Endothelial cell of umbilical vein (primary cell): ENCODE measurements at regions not wholly inside any gene's neighbourhood (a gene's known extent, or its start where the extent isn't known, plus 50 kb on each side); places are given as distances from the start of the nearest gene placed in this dataset.

Experiments used
- BruUV-seq: library from RNA; stranded (reverse); fragments of 400-500 nt; replicated peaks from 2 replicates; lab custom pipeline; 2021; lab: Mats Ljungman, UMichigan
- CTCF ChIA-PET: fragments of 300-600, 350-600 bp; sonication (Branson Sonifier 250); formaldehyde crosslinking; loops from one replicate; lab custom pipeline; 2021; ENCODE audit warnings: antibody characterized with exemption, inconsistent platforms; lab: Charles Lee
- POLR2A ChIA-PET: fragments of 300-600, 350-600 bp; sonication (Branson Sonifier 250); formaldehyde crosslinking; loops from one replicate; lab custom pipeline; 2021; ENCODE audit warnings: antibody characterized with exemption, inconsistent platforms; lab: Charles Lee
- DNase-seq: peaks from one replicate; pipeline ENCODE4 v3.0.0-alpha.2; 2011; ENCODE audit warnings: low read depth, low spot score
- FAIRE-seq: peaks from 2 replicates; lab custom pipeline; 2011; peaks lifted over from hg19 to GRCh38; lab: Jason Lieb, UNC
- H2AFZ ChIP-seq: 2 replicates; pipeline ENCODE4 v1.6.0; 2012; ENCODE audit warnings: low read depth, low read length, control low read depth, inconsistent platforms
- H3K27ac ChIP-seq: 2 replicates; pipeline ENCODE4 v1.5.1; 2011; ENCODE audit warnings: low read depth, mild to moderate bottlenecking, control low read depth, low read length, moderate library complexity; ENCODE audit not compliant: insufficient read depth
- H3K27me3 ChIP-seq, 2 experiments: 2 replicates each; pipeline versions ENCODE4 v1.6.0 to v1.6.1; 2011; ENCODE audit warnings: low read length in 2 of 2, mixed read lengths in 1 of 2; ENCODE audit not compliant: control insufficient read depth in 2 of 2, insufficient read depth in 2 of 2
- H3K36me3 ChIP-seq, 2 experiments: 2 replicates in 1 of 2; 3 replicates in 1 of 2; pipeline ENCODE4 v1.5.1; 2011; ENCODE audit warnings: low read length in 2 of 2, mild to moderate bottlenecking in 1 of 2, moderate library complexity in 1 of 2; ENCODE audit not compliant: control insufficient read depth in 2 of 2, insufficient read depth in 2 of 2; ENCODE audit errors: extremely low read depth in 1 of 2
- H3K4me1 ChIP-seq: 3 replicates; pipeline ENCODE4 v1.5.1; 2011; ENCODE audit warnings: mild to moderate bottlenecking, low read length; ENCODE audit not compliant: control insufficient read depth, insufficient read depth; ENCODE audit errors: extremely low read depth
- H3K4me2 ChIP-seq: 2 replicates; pipeline ENCODE4 v1.6.1; 2011; ENCODE audit warnings: low read length, control low read depth, mixed read lengths; ENCODE audit not compliant: insufficient read depth
- H3K4me3 ChIP-seq, 3 experiments: fragments of 200-600 bp in 1 of 3; sonication (generic), shearing (Covaris generic) in 1 of 3; replicated peaks in 1 of 3; 2 replicates each; pipeline ENCODE4 v1.5.1; 2011 to 2016; ENCODE audit warnings: control low read depth in 3 of 3, low read length in 3 of 3, mild to moderate bottlenecking in 2 of 3, inconsistent platforms in 1 of 3, low read depth in 1 of 3, moderate library complexity in 1 of 3; ENCODE audit not compliant: insufficient read depth in 1 of 3
- H3K79me2 ChIP-seq: 2 replicates; pipeline ENCODE4 v1.6.0; 2012; ENCODE audit warnings: low read length, inconsistent platforms; ENCODE audit not compliant: control insufficient read depth, insufficient read depth
- H3K9ac ChIP-seq: replicated peaks from 2 replicates; pipeline ENCODE3; 2011; ENCODE audit warnings: low read length, control low read depth; ENCODE audit not compliant: insufficient read depth; ENCODE audit errors: extremely low read depth
- H3K9me1 ChIP-seq: replicated peaks from 3 replicates; pipeline ENCODE4 v1.6.0; 2011; ENCODE audit warnings: mild to moderate bottlenecking, low read length; ENCODE audit not compliant: control insufficient read depth, insufficient read depth; ENCODE audit errors: extremely low read depth
- H3K9me3 ChIP-seq: replicated peaks from 2 replicates; pipeline ENCODE4 v1.5.1; 2012; ENCODE audit warnings: low read length, inconsistent platforms; ENCODE audit not compliant: control insufficient read depth, insufficient read depth
- H4K20me1 ChIP-seq: replicated peaks from 2 replicates; pipeline ENCODE3; 2011; ENCODE audit warnings: mild to moderate bottlenecking, low read length; ENCODE audit not compliant: control insufficient read depth, insufficient read depth; ENCODE audit errors: extremely low read depth
- CTCF ChIP-seq, 2 donors: IDR thresholded peaks; 1 replicate in 1 of 2; 2 replicates in 1 of 2; pipeline ENCODE4 v1.5.1; 2011; ENCODE audit warnings: low read length in 2 of 2, mild to moderate bottlenecking in 2 of 2, moderate library complexity in 2 of 2, control low read depth in 1 of 2, inconsistent platforms in 1 of 2, low read depth in 1 of 2; ENCODE audit not compliant: insufficient read depth in 1 of 2; ENCODE audit errors: extremely low read depth in 1 of 2
- EZH2 ChIP-seq: IDR thresholded peaks from 2 replicates; pipeline ENCODE4 v1.6.1; 2012; ENCODE audit warnings: borderline replicate concordance, low read depth, mild to moderate bottlenecking, moderate library complexity, low read length, inconsistent platforms; ENCODE audit not compliant: severe bottlenecking
- FOS ChIP-seq: IDR thresholded peaks from 2 replicates; pipeline ENCODE4 v1.6.1; 2011; ENCODE audit warnings: mild to moderate bottlenecking, low read length, moderate library complexity, borderline replicate concordance; ENCODE audit not compliant: insufficient read depth
- GATA2 ChIP-seq: IDR thresholded peaks from 2 replicates; pipeline ENCODE4 v1.7.0; 2011; ENCODE audit warnings: low read depth, mild to moderate bottlenecking, moderate library complexity, mixed read lengths, low read length; ENCODE audit not compliant: insufficient read length, insufficient read depth
- JUN ChIP-seq: IDR thresholded peaks from 2 replicates; pipeline ENCODE4 v1.6.1; 2011; ENCODE audit warnings: borderline replicate concordance, low read depth; ENCODE audit not compliant: insufficient read length, insufficient read depth
- MYC ChIP-seq: IDR thresholded peaks from one replicate; pipeline ENCODE4 v1.6.1; 2011; ENCODE audit warnings: mild to moderate bottlenecking, low read depth, low read length
- POLR2A ChIP-seq: IDR thresholded peaks from 2 replicates; pipeline ENCODE4 v1.6.1; 2012; ENCODE audit warnings: low read depth, mild to moderate bottlenecking, control low read depth, low read length
- POLR2AphosphoS5 ChIP-seq: IDR thresholded peaks from 2 replicates; pipeline ENCODE4 v1.6.1; 2012; ENCODE audit warnings: low read depth, mild to moderate bottlenecking, control low read depth, low read length, moderate library complexity; ENCODE audit not compliant: insufficient read depth
- dilution Hi-C: fragments of 300-500 bp; cut with MboI; formaldehyde crosslinking; loops from one replicate; pipeline ENCODE4 v1.15.0; 2019; ENCODE audit warnings: low sequenced_read_pairs; ENCODE audit not compliant: extremely low pct_ligation_motif_present
- intact Hi-C: fragments of 100-400 bp; cut with micrococcal nuclease; formaldehyde crosslinking; loops from one replicate; pipeline ENCODE4 v1.10.0; 2022
- TF ChIP-seq, protein P1 (sequence below): IDR thresholded peaks from 2 replicates; pipeline ENCODE4 v1.6.1; 2011; ENCODE audit not compliant: insufficient read depth, insufficient read length

- BruUV-seq = no TSS peak
- POLR2A ChIA-PET = interaction anchor here (0.6 kb wide), 1 partner anchor 158 kb away, joined by 3 read pairs; no protein-coding TSS in a partner anchor
- CTCF ChIA-PET = interaction anchor here (1.0 kb wide), 1 partner anchor 8 kb away, joined by 3 read pairs; no protein-coding TSS in a partner anchor
- H3K27ac ChIP-seq = no peak overlapping the region
- H3K4me2 ChIP-seq = no peak overlapping the region
- H3K4me1 ChIP-seq = no peaks in the 10 kb centered on the region
- H3K27me3 ChIP-seq = no peaks in the 10 kb centered on the region
- DNase-seq (no peak), FAIRE-seq (no peak)
- no peaks in the 10 kb centered on the region for H3K9me1 ChIP-seq
- H2AFZ ChIP-seq = no peak overlapping the region
- intact Hi-C loops (no loop called here), dilution Hi-C loops (no loop called here)
- H3K9me3 ChIP-seq = no peaks in the 10 kb centered on the region
- no peaks in the 10 kb centered on the region for H3K36me3 ChIP-seq
- no peaks in the 10 kb centered on the region for H4K20me1 ChIP-seq
- H3K4me3 ChIP-seq = no peak overlapping the region
- H3K9ac ChIP-seq = no peak overlapping the region
- TF ChIP-seq CTCF (IDR thresholded peaks at IDR 0.05; ENCODE audit: extremely low read depth in 1 of 2, insufficient read depth in 1 of 2, low read depth in 1 of 2, low read length in 2 of 2) (no peak), JUN (no peak), MYC (no peak), EZH2 (no peak), FOS (no peak), POLR2AphosphoS5 (no peak), POLR2A (no peak), GATA2 (no peak)
- TF ChIP-seq, protein P1, sequence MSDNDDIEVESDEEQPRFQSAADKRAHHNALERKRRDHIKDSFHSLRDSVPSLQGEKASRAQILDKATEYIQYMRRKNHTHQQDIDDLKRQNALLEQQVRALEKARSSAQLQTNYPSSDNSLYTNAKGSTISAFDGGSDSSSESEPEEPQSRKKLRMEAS = no peak
- no peaks in the 10 kb centered on the region for H3K79me2 ChIP-seq
Measured at GRCh38 chr5:64437496-64437895, 68.3 kb upstream of the RGS7BP start.
